HS-5 (cell line): ENCODE measurements at regions not wholly inside any gene's neighbourhood (a gene's known extent, or its start where the extent isn't known, plus 50 kb on each side); places are given as distances from the start of the nearest gene placed in this dataset.
"Not testable (repeated sequence)": the region's sequence is repeated elsewhere in the genome, so short reads cannot be mapped to it uniquely, and the experiment has no call there.

Experiments used
- DNase-seq: peaks from one replicate; pipeline ENCODE4 v3.0.0-alpha.2; 2012; ENCODE audit warnings: low read depth

GRCh38 chr18:22504251-22505030 is 86.7 kb upstream of the CTAGE1 start:
- DNase-seq: no peak

GRCh38 chr18:22505141-22505591 is 87.5 kb upstream of the CTAGE1 start:
- no peak for DNase-seq

- no peak for DNase-seq
Observed at GRCh38 chr18:22507055-22507454, 89.3 kb upstream of the CTAGE1 start.

- no peak for DNase-seq
Observed at GRCh38 chr18:22509423-22509822, 91.7 kb upstream of the CTAGE1 start.

- no peak for DNase-seq
Observed at GRCh38 chr18:22510697-22511096, 93.0 kb upstream of the CTAGE1 start.

GRCh38 chr18:22513721-22514481 is 96.2 kb upstream of the CTAGE1 start:
- DNase-seq: no peak

GRCh38 chr18:22514655-22515054 is 96.9 kb upstream of the CTAGE1 start:
- no peak for DNase-seq

GRCh38 chr18:22515250-22515649 is 97.5 kb upstream of the CTAGE1 start:
- no peak for DNase-seq

GRCh38 chr18:22517356-22517755 is 99.6 kb upstream of the CTAGE1 start:
- no peak for DNase-seq

- DNase-seq: no peak
Observed at GRCh38 chr18:22521026-22521707, 103.5 kb upstream of the CTAGE1 start.

GRCh38 chr18:22523481-22523880 is 105.8 kb upstream of the CTAGE1 start:
- DNase-seq: no peak

- no peak for DNase-seq
Observed at GRCh38 chr18:22524783-22525182, 107.1 kb upstream of the CTAGE1 start.

- no peak for DNase-seq
Observed at GRCh38 chr18:22525313-22525712, 107.6 kb upstream of the CTAGE1 start.

GRCh38 chr18:22525883-22526282 is 108.2 kb upstream of the CTAGE1 start:
- no peak for DNase-seq

- no peak for DNase-seq
Observed at GRCh38 chr18:22528291-22528690, 110.6 kb upstream of the CTAGE1 start.

- not testable (repeated sequence) for DNase-seq
Observed at GRCh38 chr18:22534706-22535105, 117.0 kb upstream of the CTAGE1 start.

GRCh38 chr18:22536558-22536957 is 118.8 kb upstream of the CTAGE1 start:
- DNase-seq: no peak

- no peak for DNase-seq
Observed at GRCh38 chr18:22538426-22538825, 120.7 kb upstream of the CTAGE1 start.

GRCh38 chr18:22539051-22539765 is 121.5 kb upstream of the CTAGE1 start:
- no peak for DNase-seq

GRCh38 chr18:22541232-22541631 is 123.5 kb upstream of the CTAGE1 start:
- DNase-seq: no peak

- no peak for DNase-seq
Observed at GRCh38 chr18:22542406-22542835, 124.7 kb upstream of the CTAGE1 start.

- no peak for DNase-seq
Observed at GRCh38 chr18:22543769-22544168, 126.1 kb upstream of the CTAGE1 start.
